Omental fat pad (tissue), 3 donors: ENCODE measurements at regions not wholly inside any gene's neighbourhood (a gene's known extent, or its start where the extent isn't known, plus 50 kb on each side); places are given as distances from the start of the nearest gene placed in this dataset.

Experiments used
- ATAC-seq: fragments of 150-250 bp; one replicate; pipeline ENCODE4 v1.9.1; 2016; ENCODE audit warnings: mild to moderate bottlenecking, moderate library complexity; ENCODE audit not compliant: low FRiP score
- DNase-seq: peaks from one replicate; pipeline ENCODE4 v3.0.0-alpha.2; 2019; ENCODE audit warnings: low spot score
- CTCF ChIP-seq, 3 donors: fragments of 450-650 bp; IDR thresholded peaks; one replicate each; pipeline ENCODE4 v1.5.1; 2016 to 2017; ENCODE audit warnings: antibody characterized with exemption in 3 of 3, mild to moderate bottlenecking in 3 of 3, moderate library complexity in 2 of 3

- TF ChIP-seq CTCF (IDR thresholded peaks at IDR 0.05) = no peak
- ATAC-seq (no peak), DNase-seq (no peak)
These were observed 133.5 kb downstream of the FAM114A2 start for GRCh38 chr5:153905219-153905618.

- no peak for DNase-seq
- no peak for TF ChIP-seq CTCF (IDR thresholded peaks at IDR 0.05)
- ATAC-seq = no peak
These were observed 135.4 kb downstream of the FAM114A2 start for GRCh38 chr5:153903321-153903720.

GRCh38 chr5:153902016-153902415 lies 136.7 kb downstream of the FAM114A2 start:
- DNase-seq (no peak), ATAC-seq (no peak)
- TF ChIP-seq CTCF (IDR thresholded peaks at IDR 0.05) = no peak

GRCh38 chr5:153901449-153901848 lies 137.3 kb downstream of the FAM114A2 start:
- no peak for DNase-seq
- no peak for TF ChIP-seq CTCF (IDR thresholded peaks at IDR 0.05)
- no peak for ATAC-seq

- DNase-seq = no peak
- ATAC-seq = peak; percentile 82
- TF ChIP-seq CTCF (IDR thresholded peaks at IDR 0.05) = no peak
These were observed 137.9 kb downstream of the FAM114A2 start for GRCh38 chr5:153900703-153901395.

- TF ChIP-seq CTCF (IDR thresholded peaks at IDR 0.05) = no peak
- no peak for DNase-seq
- ATAC-seq = no peak
These were observed 139.0 kb downstream of the FAM114A2 start for GRCh38 chr5:153899746-153900145.

GRCh38 chr5:153896701-153897100 lies 142.0 kb downstream of the FAM114A2 start:
- TF ChIP-seq CTCF (IDR thresholded peaks at IDR 0.05) = no peak
- no peak for ATAC-seq
- no peak for DNase-seq
